WTC11 (cell line): ENCODE measurements at regions not wholly inside any gene's neighbourhood (a gene's known extent, or its start where the extent isn't known, plus 50 kb on each side); places are given as distances from the start of the nearest gene placed in this dataset.

ENCODE experiments used
- ATAC-seq: fragments of 200-7000 bp; cut with Tn5 transposase; 2 replicates; pipeline ENCODE4 v1.10.0; 2021; ENCODE audit warnings: mild to moderate bottlenecking, moderate library complexity
- CTCF ChIA-PET: fragments of 300-600 bp; sonication (Branson Sonifier 250); formaldehyde crosslinking; loops from one replicate; lab custom pipeline; 2021; ENCODE audit warnings: antibody characterized with exemption; lab: Charles Lee
- POLR2A ChIA-PET: fragments of 350-600 bp; sonication (Branson Sonifier 250); formaldehyde crosslinking; loops from one replicate; lab custom pipeline; 2021; ENCODE audit warnings: antibody characterized with exemption; lab: Charles Lee
- DNase-seq: peaks from one replicate; pipeline ENCODE4 v3.0.0; 2021; ENCODE audit warnings: low spot score
- H3K27ac Mint-ChIP-seq: 2 replicates; pipeline ENCODE4 v1.8.0; 2021; ENCODE audit warnings: mixed read lengths
- H3K27me3 Mint-ChIP-seq: 2 replicates; pipeline ENCODE4 v1.8.0; 2021; ENCODE audit warnings: low read depth, mild to moderate bottlenecking, moderate library complexity, mixed read lengths
- H3K36me3 Mint-ChIP-seq: 2 replicates; pipeline ENCODE4 v1.8.0; 2021; ENCODE audit warnings: mixed read lengths
- H3K4me1 Mint-ChIP-seq: 2 replicates; pipeline ENCODE4 v1.8.0; 2022; ENCODE audit warnings: mixed read lengths
- H3K4me3 Mint-ChIP-seq: 2 replicates; pipeline ENCODE4 v1.8.0; 2021; ENCODE audit warnings: mild to moderate bottlenecking, moderate library complexity, mixed read lengths
- H3K9me3 Mint-ChIP-seq: 2 replicates; pipeline ENCODE4 v1.8.0; 2021; ENCODE audit warnings: mixed read lengths
- ATF1 ChIP-seq: sonication (generic); formaldehyde crosslinking; IDR thresholded peaks from 2 replicates; pipeline ENCODE4 v1.8.1; 2023; ENCODE audit warnings: mild to moderate bottlenecking, moderate library complexity, missing genetic modification reagents
- ATF2 ChIP-seq: sonication (generic); formaldehyde crosslinking; IDR thresholded peaks from 2 replicates; pipeline ENCODE4 v1.8.1; 2022; ENCODE audit warnings: low read depth, missing genetic modification reagents, borderline replicate concordance
- ATF6 ChIP-seq: sonication (generic); formaldehyde crosslinking; IDR thresholded peaks from 2 replicates; pipeline ENCODE4 v1.8.1; 2023; ENCODE audit warnings: mild to moderate bottlenecking, missing genetic modification reagents
- FOXJ3 ChIP-seq: sonication (generic); formaldehyde crosslinking; IDR thresholded peaks from 2 replicates; pipeline ENCODE4 v1.9.0; 2021; ENCODE audit warnings: missing genetic modification reagents, mild to moderate bottlenecking, borderline replicate concordance
- IRF2 ChIP-seq: sonication (generic); formaldehyde crosslinking; IDR thresholded peaks from 2 replicates; pipeline ENCODE4 v1.8.0; 2022; ENCODE audit warnings: low read depth, missing genetic modification reagents, borderline replicate concordance
- JAZF1 ChIP-seq: fragments of 250-450 bp; sonication (Bioruptor Pico); IDR thresholded peaks from 2 replicates; pipeline ENCODE4 v1.9.0; 2021; ENCODE audit warnings: moderate library complexity, mild to moderate bottlenecking, inconsistent platforms
- MAX ChIP-seq: sonication (generic); formaldehyde crosslinking; IDR thresholded peaks from 2 replicates; pipeline ENCODE4 v1.8.0; 2022; ENCODE audit warnings: mild to moderate bottlenecking, missing genetic modification reagents
- MYBL2 ChIP-seq: sonication (generic); formaldehyde crosslinking; IDR thresholded peaks from 2 replicates; pipeline ENCODE4 v1.8.1; 2023; ENCODE audit warnings: mild to moderate bottlenecking, moderate library complexity, missing genetic modification reagents
- NFATC4 ChIP-seq: fragments of 250-450 bp; sonication (Bioruptor Pico); IDR thresholded peaks from 2 replicates; pipeline ENCODE4 v1.9.0; 2021; ENCODE audit warnings: mild to moderate bottlenecking
- NFYB ChIP-seq: sonication (generic); formaldehyde crosslinking; conservative IDR thresholded peaks from 2 replicates; pipeline ENCODE4 v1.8.0; 2022; ENCODE audit warnings: low read depth, missing genetic modification reagents
- OVOL2 ChIP-seq: fragments of 250-450 bp; sonication (Bioruptor Pico); IDR thresholded peaks from 2 replicates; pipeline ENCODE4 v1.9.0; 2021; ENCODE audit warnings: mild to moderate bottlenecking, borderline replicate concordance
- ZNF121 ChIP-seq: sonication (generic); formaldehyde crosslinking; IDR thresholded peaks from 2 replicates; pipeline ENCODE4 v1.8.0; 2023; ENCODE audit warnings: missing genetic modification reagents
- ZNF138 ChIP-seq: sonication (generic); formaldehyde crosslinking; conservative IDR thresholded peaks from 2 replicates; pipeline ENCODE4 v1.8.1; 2022; ENCODE audit warnings: mild to moderate bottlenecking, moderate library complexity, missing genetic modification reagents
- ZNF263 ChIP-seq: sonication (generic); formaldehyde crosslinking; IDR thresholded peaks from 2 replicates; pipeline ENCODE4 v1.8.1; 2022; ENCODE audit warnings: low read depth, mild to moderate bottlenecking, moderate library complexity, missing genetic modification reagents
- ZNF532 ChIP-seq: fragments of 250-450 bp; sonication (Bioruptor Pico); IDR thresholded peaks from 2 replicates; pipeline ENCODE4 v1.9.0; 2021; ENCODE audit warnings: mild to moderate bottlenecking, borderline replicate concordance
- ZNF671 ChIP-seq: fragments of 250-450 bp; sonication (Bioruptor Pico); IDR thresholded peaks from 2 replicates; pipeline ENCODE4 v1.8.0; 2021; ENCODE audit warnings: mild to moderate bottlenecking
- TF ChIP-seq, protein P1 (sequence below): sonication (generic); formaldehyde crosslinking; IDR thresholded peaks from 2 replicates; pipeline ENCODE4 v1.8.0; 2022; ENCODE audit warnings: mild to moderate bottlenecking, missing genetic modification reagents

DNA sequence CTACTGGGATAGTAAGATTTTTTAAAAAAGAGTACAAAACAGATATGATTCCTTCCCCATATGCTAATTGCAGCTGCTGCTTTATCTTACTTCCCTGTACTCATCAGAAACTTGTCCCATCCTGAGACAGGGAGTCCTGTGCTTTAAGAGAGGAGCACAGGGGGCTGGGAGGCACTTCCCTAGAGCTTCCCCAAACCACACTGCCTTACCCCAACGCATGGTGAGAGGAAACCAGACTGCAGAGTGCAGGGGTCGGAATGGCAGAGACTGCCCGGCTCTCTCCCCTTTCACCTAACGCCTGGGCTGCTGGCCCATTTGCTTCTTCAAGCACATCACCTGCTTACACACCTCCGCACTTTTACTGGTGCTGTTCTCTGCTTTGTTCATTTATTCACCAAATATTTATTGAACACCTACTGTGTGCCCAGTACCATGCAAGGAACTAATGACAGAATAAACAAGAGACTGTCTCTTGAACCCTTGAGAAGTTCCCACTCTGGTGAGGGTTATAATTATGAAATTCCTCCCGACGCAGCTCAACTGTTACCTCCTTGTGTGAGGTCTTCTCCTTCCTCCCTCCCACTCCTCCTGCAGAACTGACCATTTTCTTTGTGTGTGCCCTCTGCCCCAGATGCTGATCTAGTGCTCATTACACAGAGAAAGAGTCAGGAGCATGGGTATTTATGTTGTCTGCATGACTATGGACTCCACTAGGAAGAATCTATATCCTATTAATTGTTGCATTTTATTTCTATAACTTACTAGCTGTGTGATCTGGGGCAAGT, 289.7 kb downstream of the TCF7L2 start:
- H3K4me3 Mint-ChIP-seq, result no peak overlapping the region
- no peaks in the 10 kb centered on the region for H3K36me3 Mint-ChIP-seq
- H3K9me3 Mint-ChIP-seq, result no peaks in the 10 kb centered on the region
- TF ChIP-seq NFATC4 (CRISPR knock-in tag), result no peak
- TF ChIP-seq, protein P1, sequence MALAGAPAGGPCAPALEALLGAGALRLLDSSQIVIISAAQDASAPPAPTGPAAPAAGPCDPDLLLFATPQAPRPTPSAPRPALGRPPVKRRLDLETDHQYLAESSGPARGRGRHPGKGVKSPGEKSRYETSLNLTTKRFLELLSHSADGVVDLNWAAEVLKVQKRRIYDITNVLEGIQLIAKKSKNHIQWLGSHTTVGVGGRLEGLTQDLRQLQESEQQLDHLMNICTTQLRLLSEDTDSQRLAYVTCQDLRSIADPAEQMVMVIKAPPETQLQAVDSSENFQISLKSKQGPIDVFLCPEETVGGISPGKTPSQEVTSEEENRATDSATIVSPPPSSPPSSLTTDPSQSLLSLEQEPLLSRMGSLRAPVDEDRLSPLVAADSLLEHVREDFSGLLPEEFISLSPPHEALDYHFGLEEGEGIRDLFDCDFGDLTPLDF, result no peak
- no peak for TF ChIP-seq NFYB
- TF ChIP-seq ZNF671 (CRISPR knock-in tag), result no peak
- no peak for TF ChIP-seq IRF2 (CRISPR knock-in tag)
- ChIA-PET CTCF (no interaction called here), POLR2A (no interaction called here)
- peak; percentile 44; the same call in 1 of the 2 replicates for ATAC-seq
- no peaks in the 10 kb centered on the region for H3K4me1 Mint-ChIP-seq
- H3K27me3 Mint-ChIP-seq, result no peaks in the 10 kb centered on the region
- H3K27ac Mint-ChIP-seq, result no peak overlapping the region
- no peak for DNase-seq

GRCh38 chr10:113240736-113241135, 290.7 kb downstream of the TCF7L2 start:
- no peaks in the 10 kb centered on the region for H3K27me3 Mint-ChIP-seq
- TF ChIP-seq JAZF1 (CRISPR knock-in tag) (no peak), ATF2 (CRISPR knock-in tag) (no peak), FOXJ3 (CRISPR knock-in tag) (no peak), ZNF138 (CRISPR knock-in tag) (no peak), ZNF263 (CRISPR knock-in tag) (no peak), MYBL2 (CRISPR knock-in tag) (no peak), ZNF121 (CRISPR knock-in tag) (no peak), MAX (CRISPR knock-in tag) (no peak)
- TF ChIP-seq, all 79 proteins: peak for 0
- no peak for DNase-seq
- H3K4me3 Mint-ChIP-seq, result no peak overlapping the region
- H3K9me3 Mint-ChIP-seq, result no peaks in the 10 kb centered on the region
- no peaks in the 10 kb centered on the region for H3K36me3 Mint-ChIP-seq
- no peak overlapping the region for H3K27ac Mint-ChIP-seq
- no peaks in the 10 kb centered on the region for H3K4me1 Mint-ChIP-seq
- POLR2A ChIA-PET, result no interaction called here
- CTCF ChIA-PET, result interaction anchor here (1.1 to 1.9 kb wide), 2 partner anchors 25 to 144 kb away, joined by 4 to 6 read pairs; no protein-coding TSS in a partner anchor
- no peak for ATAC-seq

DNA sequence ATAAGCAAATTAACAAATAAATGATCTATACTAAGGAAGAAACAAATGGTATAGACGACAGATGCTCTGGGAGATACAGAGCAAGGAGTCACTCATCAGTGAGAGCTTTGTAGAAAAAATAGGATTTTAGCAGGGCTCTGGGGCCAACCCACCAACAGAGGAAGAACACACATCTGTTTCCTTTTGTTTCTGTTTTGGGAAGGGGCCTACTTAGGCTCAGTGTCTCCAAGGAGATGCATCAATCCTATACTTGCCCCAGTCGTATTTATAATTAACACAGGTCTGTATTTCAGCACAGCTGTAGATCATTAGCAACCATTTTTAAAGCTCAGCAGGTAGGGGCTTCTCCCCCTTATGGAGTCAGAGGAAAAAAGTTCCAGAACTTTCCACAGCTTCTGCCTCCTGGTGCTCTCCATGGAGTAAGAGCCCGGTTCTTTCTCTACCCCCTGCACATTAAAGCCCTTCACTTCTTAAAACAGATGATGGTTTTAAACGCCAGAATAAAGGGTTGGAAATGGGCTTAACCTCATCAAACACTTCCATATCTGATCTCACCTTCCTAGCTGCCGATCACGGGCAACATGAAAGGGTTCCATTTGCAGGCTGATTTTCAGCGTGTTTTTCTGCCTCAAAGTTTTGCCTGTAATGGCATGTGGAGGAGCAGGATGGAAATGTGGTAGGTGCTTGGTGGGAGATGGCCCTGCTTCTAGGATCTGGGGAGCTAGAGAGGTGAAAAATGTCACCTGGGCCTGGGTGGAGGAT, 291.7 kb downstream of the TCF7L2 start:
- ChIA-PET POLR2A (no interaction called here), CTCF (interaction anchor here (1.9 kb wide), 1 partner anchor 143 kb away, joined by 6 read pairs; no protein-coding TSS in a partner anchor)
- no peaks in the 10 kb centered on the region for H3K4me1 Mint-ChIP-seq
- no peaks in the 10 kb centered on the region for H3K27me3 Mint-ChIP-seq
- DNase-seq (no peak), ATAC-seq (no peak)
- TF ChIP-seq ATF6 (CRISPR knock-in tag) (no peak), OVOL2 (no peak), ZNF532 (CRISPR knock-in tag) (no peak), ZNF121 (CRISPR knock-in tag) (no peak), ATF1 (CRISPR knock-in tag) (no peak)
- TF ChIP-seq, protein P1, result no peak
- H3K4me3 Mint-ChIP-seq, result no peak overlapping the region
- H3K27ac Mint-ChIP-seq, result no peak overlapping the region
- H3K9me3 Mint-ChIP-seq, result no peaks in the 10 kb centered on the region
- H3K36me3 Mint-ChIP-seq, result no peaks in the 10 kb centered on the region
